ENCODE measurements at regions not wholly inside any gene's neighbourhood (a gene's known extent, or its start where the extent isn't known, plus 50 kb on each side); places are given as distances from the start of the nearest gene placed in this dataset.

DNA sequence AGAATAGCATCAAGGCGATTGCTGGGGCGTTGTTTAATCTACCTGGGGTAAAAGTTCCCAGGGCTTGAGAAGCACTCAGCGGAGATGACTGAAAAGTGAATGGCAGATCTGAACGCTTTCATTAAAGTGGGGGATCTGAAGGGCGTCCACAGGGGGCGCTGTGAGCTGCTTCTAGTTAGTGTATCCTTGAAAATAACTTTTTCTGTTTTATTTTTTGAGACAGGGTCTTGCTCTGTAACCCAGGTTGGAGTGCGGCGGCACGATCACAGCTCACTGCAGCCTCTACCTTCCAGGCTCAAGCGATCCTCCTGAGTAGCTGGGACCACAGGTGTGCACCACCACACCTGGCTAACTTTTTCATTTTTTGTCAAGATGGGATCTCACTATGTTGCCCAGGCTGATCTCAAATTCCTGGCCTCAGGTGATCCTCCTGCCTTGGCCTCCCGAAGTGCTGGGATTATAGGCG is 360.4 kb downstream of the SEC14L1 start:
- no peak for DNase-seq (ENCODE audit: extremely low read depth, insufficient read length)
- Histone ChIP-seq H3K27me3 (replicated peaks; ENCODE audit: control insufficient read depth, insufficient read depth, low read length) (no peaks in the 10 kb centered on the region), H3K36me3 (ENCODE audit: control insufficient read depth, insufficient read depth, low read length) (peaks cover 27% of the 10 kb centered on the region), H3K4me3 (replicated peaks; ENCODE audit: low read depth, low read length) (no peak overlapping the region)
- peak; percentile 54 for TF ChIP-seq CTCF (IDR thresholded peaks at IDR 0.05; ENCODE audit: insufficient read depth, low read length, poor library complexity, severe bottlenecking)

DNA sequence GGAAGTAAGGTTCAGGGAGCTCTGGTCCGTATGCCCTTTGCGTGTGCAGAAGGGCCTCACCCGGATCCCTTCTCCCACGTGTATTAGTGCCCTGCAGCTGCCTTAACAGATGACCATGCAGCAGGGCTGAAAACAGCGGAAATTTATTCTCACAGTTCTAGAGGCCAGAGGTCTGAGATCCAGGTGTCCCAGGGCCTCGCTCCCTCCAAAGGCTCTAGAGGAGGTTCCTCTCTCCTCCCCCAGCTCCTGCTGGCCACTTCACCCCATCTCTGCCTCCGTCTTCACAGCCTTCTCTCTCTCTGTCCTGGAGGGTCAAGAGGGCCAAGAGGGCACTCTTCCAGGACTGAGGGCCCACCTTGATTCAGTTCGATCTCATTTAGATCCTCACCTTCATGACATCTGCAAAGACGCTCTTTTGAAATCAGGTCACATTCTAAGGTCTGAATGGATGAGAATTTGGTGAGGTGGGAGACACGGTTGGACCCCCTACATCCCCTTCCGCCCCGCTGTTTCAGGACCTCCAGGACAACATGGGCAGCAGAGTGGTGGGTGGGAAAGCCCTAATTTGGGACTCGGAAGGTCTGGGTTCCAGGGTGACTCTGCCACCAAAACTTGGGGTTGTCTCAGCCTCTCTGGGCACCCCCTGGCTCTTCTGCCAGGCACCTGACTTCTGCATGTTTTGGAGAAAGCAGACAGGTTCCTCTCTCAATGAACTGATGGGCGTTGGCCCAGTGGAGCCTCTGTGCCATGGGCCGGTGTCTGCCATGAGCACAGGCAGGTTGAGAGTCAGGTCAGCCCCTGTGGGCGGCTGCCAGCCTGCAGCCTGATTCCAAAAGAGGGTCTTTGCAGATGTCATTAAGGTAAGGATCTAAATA is 361.2 kb downstream of the SEC14L1 start:
- Histone ChIP-seq H3K36me3 (ENCODE audit: control insufficient read depth, insufficient read depth, low read length) (peaks cover 19% of the 10 kb centered on the region), H3K27me3 (replicated peaks; ENCODE audit: control insufficient read depth, insufficient read depth, low read length) (no peaks in the 10 kb centered on the region), H3K4me3 (replicated peaks; ENCODE audit: low read depth, low read length) (no peak overlapping the region)
- TF ChIP-seq CTCF (IDR thresholded peaks at IDR 0.05; ENCODE audit: insufficient read depth, low read length, poor library complexity, severe bottlenecking), result no peak
- DNase-seq (ENCODE audit: extremely low read depth, insufficient read length), result peak; percentile 9

DNA sequence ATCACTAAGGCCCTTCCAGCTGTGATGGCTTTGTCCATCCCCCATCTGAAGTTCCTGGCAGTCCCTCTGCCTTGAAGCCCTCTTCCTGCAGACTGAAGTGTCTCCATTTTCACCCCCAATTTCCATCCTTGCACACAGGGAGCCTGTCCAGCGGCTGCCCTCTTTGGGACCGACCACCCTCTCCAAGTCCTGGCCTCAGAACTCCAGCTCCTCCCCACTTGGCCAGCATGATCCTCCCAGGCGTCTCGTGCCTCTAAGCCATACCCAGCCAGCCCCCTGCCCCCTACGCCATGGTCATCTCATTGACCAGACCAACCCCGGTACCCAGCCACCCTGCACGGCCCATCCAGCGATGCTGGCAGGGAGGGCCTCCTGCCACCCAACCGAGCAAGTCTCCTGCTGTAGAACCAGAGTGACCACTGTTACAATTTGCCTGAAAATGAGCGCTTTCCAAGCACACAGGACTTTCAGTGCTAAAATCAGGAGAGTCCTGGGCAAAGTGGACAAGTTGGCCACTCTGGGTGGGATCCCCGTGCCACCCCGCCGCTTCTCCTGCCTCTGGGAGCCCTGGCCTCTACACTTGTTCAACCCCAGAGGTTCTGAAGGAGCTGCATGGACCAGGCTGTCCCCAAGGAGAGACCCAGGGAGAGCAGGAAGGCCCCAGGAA is 362.0 kb downstream of the SEC14L1 start:
- Histone ChIP-seq H3K36me3 (ENCODE audit: control insufficient read depth, insufficient read depth, low read length) (peaks cover 14% of the 10 kb centered on the region), H3K4me3 (replicated peaks; ENCODE audit: low read depth, low read length) (no peak overlapping the region), H3K27me3 (replicated peaks; ENCODE audit: control insufficient read depth, insufficient read depth, low read length) (no peaks in the 10 kb centered on the region)
- peak; percentile 18 for DNase-seq (ENCODE audit: extremely low read depth, insufficient read length)
- no peak for TF ChIP-seq CTCF (IDR thresholded peaks at IDR 0.05; ENCODE audit: insufficient read depth, low read length, poor library complexity, severe bottlenecking)

- no peak for DNase-seq (ENCODE audit: extremely low read depth, insufficient read length)
- Histone ChIP-seq H3K36me3 (ENCODE audit: control insufficient read depth, insufficient read depth, low read length) (peaks cover 11% of the 10 kb centered on the region), H3K4me3 (replicated peaks; ENCODE audit: low read depth, low read length) (no peak overlapping the region), H3K27me3 (replicated peaks; ENCODE audit: control insufficient read depth, insufficient read depth, low read length) (no peaks in the 10 kb centered on the region)
- TF ChIP-seq CTCF (IDR thresholded peaks at IDR 0.05; ENCODE audit: insufficient read depth, low read length, poor library complexity, severe bottlenecking), result no peak
Measured at GRCh38 chr17:77503293-77503655, 362.5 kb downstream of the SEC14L1 start.

DNA sequence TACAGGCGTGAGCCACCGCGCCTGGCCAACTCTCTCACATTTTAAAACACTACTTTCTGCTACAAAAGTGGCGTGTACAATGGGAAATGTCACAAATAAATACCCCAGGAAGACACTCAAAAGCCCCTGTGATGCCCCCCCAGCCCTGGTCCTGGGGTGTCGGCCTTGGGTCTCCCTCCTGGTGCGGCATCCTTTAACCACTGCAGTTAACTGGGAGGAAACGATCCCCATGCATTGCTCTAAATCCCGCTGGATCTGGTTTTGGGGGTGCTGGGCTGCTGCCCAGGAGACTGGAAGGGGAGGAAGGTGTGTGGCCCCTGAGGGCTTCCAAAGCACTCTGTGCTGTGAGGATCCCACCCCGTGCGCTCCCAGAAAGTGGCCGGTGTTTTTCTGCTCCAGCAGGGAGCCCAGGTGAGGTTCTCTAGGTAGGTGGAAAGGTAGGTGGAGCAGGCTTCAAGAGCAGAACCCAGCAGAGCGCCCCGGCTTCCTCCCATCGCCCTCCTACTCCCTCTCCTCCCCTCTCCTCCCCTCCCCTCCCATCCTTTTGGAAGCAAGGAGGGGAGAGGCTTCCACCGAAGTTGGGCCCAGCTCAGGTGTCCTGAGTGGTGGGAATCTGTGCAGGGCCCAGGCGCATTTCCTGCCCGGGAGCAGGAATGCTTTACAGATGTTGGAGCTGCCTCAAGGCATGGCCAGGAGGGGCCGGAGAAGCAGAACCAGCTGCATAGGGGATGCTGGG is 363.3 kb downstream of the SEC14L1 start:
- TF ChIP-seq CTCF (IDR thresholded peaks at IDR 0.05; ENCODE audit: insufficient read depth, low read length, poor library complexity, severe bottlenecking), result no peak
- peak; percentile 8 for DNase-seq (ENCODE audit: extremely low read depth, insufficient read length)
- H3K27me3 ChIP-seq (replicated peaks; ENCODE audit: control insufficient read depth, insufficient read depth, low read length), result no peaks in the 10 kb centered on the region
- no peak overlapping the region for H3K4me3 ChIP-seq (replicated peaks; ENCODE audit: low read depth, low read length)
- peaks cover 9% of the 10 kb centered on the region for H3K36me3 ChIP-seq (ENCODE audit: control insufficient read depth, insufficient read depth, low read length)

All from GM06990 (cell line).